Smooth muscle cell (in vitro differentiated cells): ENCODE measurements at regions not wholly inside any gene's neighbourhood (a gene's known extent, or its start where the extent isn't known, plus 50 kb on each side); places are given as distances from the start of the nearest gene placed in this dataset.

Source experiments
- DNase-seq: peaks from one replicate; lab custom pipeline; 2025; ENCODE audit not compliant: unreplicated experiment; lab: John Stamatoyannopoulos, UW
- H2AFZ ChIP-seq: fragments of 200-600 bp; sonication (generic); 2 replicates; pipeline ENCODE4 v1.6.0; 2016; ENCODE audit warnings: antibody characterized with exemption, low read depth, mild to moderate bottlenecking
- H3F3A ChIP-seq: fragments of 200-600 bp; sonication (generic); 2 replicates; pipeline ENCODE4 v1.6.0; 2017; ENCODE audit warnings: antibody characterized with exemption, low read depth
- H3K27ac ChIP-seq: fragments of 200-600 bp; sonication (generic); 2 replicates; pipeline ENCODE4 v1.5.1; 2016; ENCODE audit warnings: low read depth, mild to moderate bottlenecking
- H3K27me3 ChIP-seq: fragments of 200-600 bp; sonication (generic); 2 replicates; pipeline ENCODE4 v1.6.1; 2016; ENCODE audit warnings: low read depth, mild to moderate bottlenecking
- H3K36me3 ChIP-seq: fragments of 200-600 bp; sonication (generic); 2 replicates; pipeline ENCODE4 v1.5.1; 2016; ENCODE audit warnings: low read depth
- H3K4me1 ChIP-seq: fragments of 200-600 bp; sonication (generic); 2 replicates; pipeline ENCODE4 v1.5.1; 2016; ENCODE audit warnings: low read depth
- H3K4me2 ChIP-seq: fragments of 200-600 bp; sonication (generic); 2 replicates; pipeline ENCODE4 v1.6.0; 2016; ENCODE audit warnings: mild to moderate bottlenecking
- H3K4me3 ChIP-seq: fragments of 200-600 bp; sonication (generic); 2 replicates; pipeline ENCODE4 v1.5.1; 2016; ENCODE audit warnings: mild to moderate bottlenecking
- H3K79me2 ChIP-seq: fragments of 200-600 bp; sonication (generic); 2 replicates; pipeline ENCODE4 v1.6.0; 2016; ENCODE audit warnings: low read depth, mild to moderate bottlenecking
- H3K9ac ChIP-seq: fragments of 200-600 bp; sonication (generic); 2 replicates; pipeline ENCODE4 v1.6.0; 2016; ENCODE audit warnings: low read depth
- H3K9me3 ChIP-seq: fragments of 200-600 bp; sonication (generic); replicated peaks from 2 replicates; pipeline ENCODE4 v1.5.1; 2016; ENCODE audit warnings: low read depth
- H4K20me1 ChIP-seq: fragments of 200-600 bp; sonication (generic); 2 replicates; pipeline ENCODE4 v1.6.0; 2016; ENCODE audit warnings: low read depth
- WGBS: methylation state at CpG from one replicate; pipeline ENCODE4 v1.1.7; 2016; ENCODE audit warnings: low lambda C conversion rate; 5-methylcytosine and 5-hydroxymethylcytosine counted together
- TF ChIP-seq, protein P1 (sequence below): fragments of 200-600 bp; sonication (generic); IDR thresholded peaks from 2 replicates; pipeline ENCODE4 v1.5.1; 2017; ENCODE audit warnings: borderline replicate concordance, mild to moderate bottlenecking, antibody characterized with exemption; ENCODE audit not compliant: insufficient read depth, poor library complexity, severe bottlenecking

- Histone ChIP-seq H3K4me1 (no peaks in the 10 kb centered on the region), H3F3A (no peaks in the 10 kb centered on the region), H3K9me3 (no peaks in the 10 kb centered on the region), H3K36me3 (no peaks in the 10 kb centered on the region), H3K9ac (no peak overlapping the region), H3K4me3 (no peak overlapping the region), H3K79me2 (no peaks in the 10 kb centered on the region), H3K27me3 (no peaks in the 10 kb centered on the region), H2AFZ (no peak overlapping the region), H4K20me1 (no peaks in the 10 kb centered on the region), H3K4me2 (no peak overlapping the region), H3K27ac (no peak overlapping the region)
- TF ChIP-seq, protein P1, sequence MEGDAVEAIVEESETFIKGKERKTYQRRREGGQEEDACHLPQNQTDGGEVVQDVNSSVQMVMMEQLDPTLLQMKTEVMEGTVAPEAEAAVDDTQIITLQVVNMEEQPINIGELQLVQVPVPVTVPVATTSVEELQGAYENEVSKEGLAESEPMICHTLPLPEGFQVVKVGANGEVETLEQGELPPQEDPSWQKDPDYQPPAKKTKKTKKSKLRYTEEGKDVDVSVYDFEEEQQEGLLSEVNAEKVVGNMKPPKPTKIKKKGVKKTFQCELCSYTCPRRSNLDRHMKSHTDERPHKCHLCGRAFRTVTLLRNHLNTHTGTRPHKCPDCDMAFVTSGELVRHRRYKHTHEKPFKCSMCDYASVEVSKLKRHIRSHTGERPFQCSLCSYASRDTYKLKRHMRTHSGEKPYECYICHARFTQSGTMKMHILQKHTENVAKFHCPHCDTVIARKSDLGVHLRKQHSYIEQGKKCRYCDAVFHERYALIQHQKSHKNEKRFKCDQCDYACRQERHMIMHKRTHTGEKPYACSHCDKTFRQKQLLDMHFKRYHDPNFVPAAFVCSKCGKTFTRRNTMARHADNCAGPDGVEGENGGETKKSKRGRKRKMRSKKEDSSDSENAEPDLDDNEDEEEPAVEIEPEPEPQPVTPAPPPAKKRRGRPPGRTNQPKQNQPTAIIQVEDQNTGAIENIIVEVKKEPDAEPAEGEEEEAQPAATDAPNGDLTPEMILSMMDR, result no peak
- DNase-seq, result no peak
- 83% methylated on average over 2 of the region's 2 CpGs for WGBS
Observed at GRCh38 chr18:38886235-38886634, 1320.6 kb upstream of the CELF4 start.

DNA sequence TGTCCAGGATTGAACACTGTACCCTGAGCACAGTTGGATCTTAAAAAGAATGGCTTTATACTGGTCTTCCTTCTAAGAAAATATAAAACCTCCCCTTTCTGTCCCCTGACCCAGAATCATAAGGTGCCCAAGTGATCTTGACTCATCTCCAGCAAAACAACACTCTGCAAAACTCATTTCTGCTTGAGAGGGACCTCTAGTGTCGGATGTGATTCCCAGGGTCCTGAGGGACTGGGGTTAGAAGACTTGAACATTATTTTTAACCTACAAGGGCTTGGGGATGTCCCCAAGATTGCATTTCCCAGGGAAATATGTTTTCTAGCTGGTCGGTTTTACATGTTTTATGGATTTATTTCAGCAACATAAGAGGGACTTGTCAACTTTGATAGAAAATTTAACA, 1318.5 kb upstream of the CELF4 start:
- no peak overlapping the region for H3K9ac ChIP-seq
- no peaks in the 10 kb centered on the region for H4K20me1 ChIP-seq
- no peak overlapping the region for H3K4me3 ChIP-seq
- H3K79me2 ChIP-seq, result no peaks in the 10 kb centered on the region
- WGBS, result 72% methylated on average over 2 of the region's 2 CpGs
- H3K4me1 ChIP-seq, result no peaks in the 10 kb centered on the region
- DNase-seq, result no peak
- TF ChIP-seq, protein P1, result no peak
- H3K4me2 ChIP-seq, result no peak overlapping the region
- H3K27ac ChIP-seq, result no peak overlapping the region
- no peaks in the 10 kb centered on the region for H3F3A ChIP-seq
- H3K9me3 ChIP-seq, result no peaks in the 10 kb centered on the region
- no peaks in the 10 kb centered on the region for H3K27me3 ChIP-seq
- H2AFZ ChIP-seq, result peak overlapping the region; percentile 29
- H3K36me3 ChIP-seq, result no peaks in the 10 kb centered on the region

GRCh38 chr18:38883111-38883510, 1317.5 kb upstream of the CELF4 start:
- H2AFZ ChIP-seq, result no peak overlapping the region
- H4K20me1 ChIP-seq, result no peaks in the 10 kb centered on the region
- no peaks in the 10 kb centered on the region for H3K4me1 ChIP-seq
- H3K27ac ChIP-seq, result no peak overlapping the region
- H3K36me3 ChIP-seq, result no peaks in the 10 kb centered on the region
- no peaks in the 10 kb centered on the region for H3K79me2 ChIP-seq
- no peaks in the 10 kb centered on the region for H3K27me3 ChIP-seq
- H3K9me3 ChIP-seq, result no peaks in the 10 kb centered on the region
- H3K9ac ChIP-seq, result no peak overlapping the region
- TF ChIP-seq, protein P1, result no peak
- no peaks in the 10 kb centered on the region for H3F3A ChIP-seq
- DNase-seq, result no peak
- H3K4me2 ChIP-seq, result no peak overlapping the region
- 96% methylated on average over 4 of the region's 4 CpGs for WGBS
- H3K4me3 ChIP-seq, result no peak overlapping the region

GRCh38 chr18:38879871-38880270, 1314.3 kb upstream of the CELF4 start:
- Histone ChIP-seq H3K9ac (no peak overlapping the region), H3F3A (no peaks in the 10 kb centered on the region), H3K79me2 (no peaks in the 10 kb centered on the region), H3K27me3 (no peaks in the 10 kb centered on the region), H3K4me2 (no peak overlapping the region), H3K4me1 (no peaks in the 10 kb centered on the region), H3K36me3 (no peaks in the 10 kb centered on the region), H4K20me1 (no peaks in the 10 kb centered on the region), H3K27ac (no peak overlapping the region), H3K9me3 (no peaks in the 10 kb centered on the region), H2AFZ (no peak overlapping the region), H3K4me3 (no peak overlapping the region)
- TF ChIP-seq, protein P1, result no peak
- DNase-seq, result no peak
- 84% methylated on average over 1 of the region's 1 CpG for WGBS
